Gastrocnemius medialis (tissue), 4 donors: ENCODE measurements at regions not wholly inside any gene's neighbourhood (a gene's known extent, or its start where the extent isn't known, plus 50 kb on each side); places are given as distances from the start of the nearest gene placed in this dataset.
"Not testable (repeated sequence)": the region's sequence is repeated elsewhere in the genome, so short reads cannot be mapped to it uniquely, and the experiment has no call there.

Source experiments
- ATAC-seq, 2 donors: fragments of 150-250 bp; one replicate each; pipeline ENCODE4 v1.9.1; 2016
- DNase-seq, 2 donors: peaks; one replicate each; pipeline ENCODE4 v3.0.0-alpha.2; 2019
- H3K27ac ChIP-seq, 4 donors: fragments of 200-600 bp; sonication (generic); 1 replicate in 1 of 4; 2 replicates in 3 of 4; pipeline ENCODE4 v1.5.1; 2016 to 2018; ENCODE audit warnings: mild to moderate bottlenecking in 2 of 4, moderate library complexity in 1 of 4
- H3K27me3 ChIP-seq, 3 donors: fragments of 200-600 bp; sonication (generic) in 2 of 3; 1 replicate in 1 of 3; 2 replicates in 2 of 3; pipeline versions ENCODE4 v1.5.1 to v1.6.0; 2016 to 2019; ENCODE audit warnings: mild to moderate bottlenecking in 1 of 3, moderate library complexity in 1 of 3
- H3K36me3 ChIP-seq, 2 donors: fragments of 200-600 bp; sonication (generic) in 1 of 2; one replicate each; pipeline ENCODE4 v1.5.1; 2017 to 2018
- H3K4me1 ChIP-seq, 2 donors: fragments of 200-600 bp; sonication (generic) in 1 of 2; one replicate each; pipeline ENCODE4 v1.5.1; 2016 to 2017; ENCODE audit warnings: mild to moderate bottlenecking in 2 of 2
- H3K4me3 ChIP-seq, 4 donors: fragments of 200-600 bp; sonication (generic) in 3 of 4; 1 replicate in 1 of 4; 2 replicates in 3 of 4; pipeline ENCODE4 v1.5.1; 2016 to 2019; ENCODE audit warnings: mild to moderate bottlenecking in 2 of 4
- H3K9me3 ChIP-seq, 3 donors: fragments of 200-600 bp; sonication (generic) in 2 of 3; 1 replicate in 1 of 3; 2 replicates in 2 of 3; pipeline ENCODE4 v1.5.1; 2016 to 2019
- CTCF ChIP-seq, 5 experiments: fragments of 450-650 bp in 3 of 5; fragments of 200-600 bp in 2 of 5; sonication (generic) in 2 of 5; IDR thresholded peaks in 4 of 5; conservative IDR thresholded peaks in 1 of 5; 1 replicate in 4 of 5; 2 replicates in 1 of 5; pipeline ENCODE4 v1.5.1; 2016 to 2019; ENCODE audit warnings: antibody characterized with exemption in 5 of 5, mild to moderate bottlenecking in 3 of 5, moderate library complexity in 3 of 5
- POLR2A ChIP-seq, 2 donors: fragments of 450-650 bp; IDR thresholded peaks; one replicate each; pipeline ENCODE4 v1.6.1; 2017; ENCODE audit warnings: antibody characterized with exemption in 2 of 2, mild to moderate bottlenecking in 2 of 2, moderate library complexity in 2 of 2
- in situ Hi-C, 4 donors: fragments of 200-750 bp; cut with MboI; loops; one replicate each; pipeline versions ENCODE4 v1.15.0 to v1.8.0; 2017; ENCODE audit warnings: low sequenced_read_pairs in 4 of 4
- intact Hi-C: fragments of 100-400 bp; cut with DNase I; formaldehyde crosslinking; loops from one replicate; pipeline ENCODE4 v1.15.1; 2023; ENCODE audit warnings: low total_unique reads

- H3K9me3 ChIP-seq, result no peaks in the 10 kb centered on the region
- no peaks in the 10 kb centered on the region for H3K36me3 ChIP-seq
- DNase-seq (no peak), ATAC-seq (no peak)
- H3K4me1 ChIP-seq, result peaks cover 8 to 9% of the 10 kb centered on the region in 2 donors
- H3K27ac ChIP-seq, result no peak overlapping the region
- no peak overlapping the region for H3K4me3 ChIP-seq
- intact Hi-C loops (no loop called here), in situ Hi-C loops (no loop called here)
- peaks cover 0 to 8% (median 0%) of the 10 kb centered on the region in 3 donors for H3K27me3 ChIP-seq
- TF ChIP-seq CTCF (IDR thresholded peaks at IDR 0.05 in 4 of 5, conservative IDR thresholded peaks at IDR 0.05 in 1 of 5), result no peak
These were observed 277.9 kb upstream of the TLE3 start for GRCh38 chr15:70375586-70375985.

- H3K36me3 ChIP-seq, result no peaks in the 10 kb centered on the region
- peak in 1 of 2 donors; percentile 17 for ATAC-seq
- in situ Hi-C loops (no loop called here), intact Hi-C loops (no loop called here)
- peaks cover 8 to 9% of the 10 kb centered on the region in 2 donors for H3K4me1 ChIP-seq
- DNase-seq, result no peak
- no peak for TF ChIP-seq POLR2A (IDR thresholded peaks at IDR 0.05)
- no peak for TF ChIP-seq CTCF (IDR thresholded peaks at IDR 0.05 in 4 of 5, conservative IDR thresholded peaks at IDR 0.05 in 1 of 5)
- no peak overlapping the region for H3K4me3 ChIP-seq
- H3K27me3 ChIP-seq, result peaks cover 0 to 8% (median 0%) of the 10 kb centered on the region in 3 donors
- no peak overlapping the region for H3K27ac ChIP-seq
- no peaks in the 10 kb centered on the region for H3K9me3 ChIP-seq
These were observed 277.3 kb upstream of the TLE3 start for GRCh38 chr15:70375006-70375431.

- Histone ChIP-seq H3K36me3 (no peaks in the 10 kb centered on the region), H3K27ac (no peak overlapping the region), H3K27me3 (peaks cover 0 to 8% (median 0%) of the 10 kb centered on the region in 3 donors), H3K4me1 (peaks cover 8 to 9% of the 10 kb centered on the region in 2 donors), H3K9me3 (no peaks in the 10 kb centered on the region), H3K4me3 (no peak overlapping the region)
- TF ChIP-seq CTCF (IDR thresholded peaks at IDR 0.05 in 4 of 5, conservative IDR thresholded peaks at IDR 0.05 in 1 of 5) (no peak), POLR2A (IDR thresholded peaks at IDR 0.05) (no peak)
- in situ Hi-C loops (no loop called here), intact Hi-C loops (no loop called here)
- ATAC-seq (no peak), DNase-seq (no peak)
These were observed 276.4 kb upstream of the TLE3 start for GRCh38 chr15:70374096-70374495.

GRCh38 chr15:70373439-70373838 is 275.7 kb upstream of the TLE3 start:
- H3K4me1 ChIP-seq, H3K36me3 ChIP-seq, H3K27ac ChIP-seq, H3K4me3 ChIP-seq, DNase-seq, H3K27me3 ChIP-seq, ATAC-seq, intact Hi-C loops, in situ Hi-C loops, H3K9me3 ChIP-seq: not testable (repeated sequence)

GRCh38 chr15:70367913-70368705 is 270.4 kb upstream of the TLE3 start:
- H3K27me3 ChIP-seq, H3K27ac ChIP-seq, ATAC-seq, H3K36me3 ChIP-seq, H3K9me3 ChIP-seq, H3K4me1 ChIP-seq, DNase-seq, in situ Hi-C loops, intact Hi-C loops, H3K4me3 ChIP-seq: not testable (repeated sequence)

- in situ Hi-C loops, H3K4me1 ChIP-seq, H3K27ac ChIP-seq, H3K27me3 ChIP-seq, ATAC-seq, DNase-seq, H3K9me3 ChIP-seq, H3K36me3 ChIP-seq, H3K4me3 ChIP-seq: not testable (repeated sequence)
- intact Hi-C loops, result loop anchor here (5.0 kb wide), 1 partner anchor 637 kb away; no protein-coding TSS in a partner anchor
These were observed 266.3 kb upstream of the TLE3 start for GRCh38 chr15:70364023-70364422.
